GM23248 (cell line): ENCODE measurements at regions not wholly inside any gene's neighbourhood (a gene's known extent, or its start where the extent isn't known, plus 50 kb on each side); places are given as distances from the start of the nearest gene placed in this dataset.

Source experiments
- DNase-seq: peaks from one replicate; pipeline ENCODE4 v3.0.0-alpha.2; 2015
- H2AFZ ChIP-seq: fragments of 200-600 bp; sonication (generic); 2 replicates; pipeline ENCODE4 v1.6.1; 2016; ENCODE audit warnings: antibody characterized with exemption
- H3F3A ChIP-seq: fragments of 200-600 bp; sonication (generic); 2 replicates; pipeline ENCODE4 v1.6.1; 2016; ENCODE audit warnings: mild to moderate bottlenecking, antibody characterized with exemption, mixed run types; ENCODE audit not compliant: insufficient read depth
- H3K27ac ChIP-seq: fragments of 200-600 bp; sonication (generic); 2 replicates; pipeline ENCODE4 v1.5.1; 2016; ENCODE audit warnings: mild to moderate bottlenecking
- H3K27me3 ChIP-seq: fragments of 200-600 bp; sonication (generic); replicated peaks from 2 replicates; pipeline ENCODE4 v1.6.1; 2016; ENCODE audit warnings: mild to moderate bottlenecking; ENCODE audit not compliant: insufficient read depth
- H3K36me3 ChIP-seq: fragments of 200-600 bp; sonication (generic); 2 replicates; pipeline ENCODE4 v1.6.1; 2016; ENCODE audit warnings: low read depth, mild to moderate bottlenecking
- H3K4me1 ChIP-seq: fragments of 200-600 bp; sonication (generic); 2 replicates; pipeline ENCODE4 v1.6.1; 2016; ENCODE audit warnings: mild to moderate bottlenecking; ENCODE audit not compliant: insufficient read depth
- H3K4me2 ChIP-seq: fragments of 200-600 bp; sonication (generic); one replicate; pipeline ENCODE4 v1.6.1; 2016; ENCODE audit warnings: mild to moderate bottlenecking; ENCODE audit not compliant: unreplicated experiment
- H3K4me3 ChIP-seq: fragments of 200-600 bp; sonication (generic); 2 replicates; pipeline ENCODE4 v1.5.1; 2016; ENCODE audit warnings: mild to moderate bottlenecking
- H3K79me2 ChIP-seq: fragments of 200-600 bp; sonication (generic); 2 replicates; pipeline ENCODE4 v1.6.1; 2016; ENCODE audit warnings: mild to moderate bottlenecking; ENCODE audit not compliant: insufficient read depth
- H3K9ac ChIP-seq: fragments of 200-600 bp; sonication (generic); 2 replicates; pipeline ENCODE4 v1.6.1; 2016; ENCODE audit warnings: mild to moderate bottlenecking
- H3K9me2 ChIP-seq: fragments of 200-600 bp; sonication (generic); 2 replicates; pipeline ENCODE4 v1.6.1; 2016; ENCODE audit warnings: mixed run types, mild to moderate bottlenecking, moderate library complexity; ENCODE audit not compliant: insufficient read depth
- H3K9me3 ChIP-seq: fragments of 200-600 bp; sonication (generic); one replicate; pipeline ENCODE4 v1.6.1; 2017; ENCODE audit warnings: low read depth
- H4K20me1 ChIP-seq: fragments of 200-600 bp; sonication (generic); 2 replicates; pipeline ENCODE4 v1.6.0; 2016; ENCODE audit not compliant: insufficient read depth
- EZH2 ChIP-seq: fragments of 200-600 bp; sonication (generic); IDR thresholded peaks from 2 replicates; pipeline ENCODE4 v1.6.1; 2018; ENCODE audit warnings: antibody characterized with exemption, mild to moderate bottlenecking; ENCODE audit not compliant: insufficient read depth, poor library complexity, severe bottlenecking
- EZH2phosphoT487 ChIP-seq: fragments of 200-600 bp; sonication (generic); IDR thresholded peaks from 2 replicates; pipeline ENCODE4 v1.6.1; 2018; ENCODE audit warnings: antibody characterized with exemption, moderate library complexity, mild to moderate bottlenecking, low read depth; ENCODE audit not compliant: insufficient read depth
- WGBS, 2 experiments: methylation state at CpG; one replicate each; pipeline ENCODE4 v1.1.6; 2015 to 2017; ENCODE audit warnings: low lambda C conversion rate in 2 of 2, low coverage in 1 of 2; ENCODE audit errors: missing lambda C conversion rate in 2 of 2; 5-methylcytosine and 5-hydroxymethylcytosine counted together
- in situ Hi-C: fragments of 300-500 bp; cut with MboI; formaldehyde crosslinking; loops from 2 replicates; pipeline ENCODE4 v1.15.0; 2020

DNA sequence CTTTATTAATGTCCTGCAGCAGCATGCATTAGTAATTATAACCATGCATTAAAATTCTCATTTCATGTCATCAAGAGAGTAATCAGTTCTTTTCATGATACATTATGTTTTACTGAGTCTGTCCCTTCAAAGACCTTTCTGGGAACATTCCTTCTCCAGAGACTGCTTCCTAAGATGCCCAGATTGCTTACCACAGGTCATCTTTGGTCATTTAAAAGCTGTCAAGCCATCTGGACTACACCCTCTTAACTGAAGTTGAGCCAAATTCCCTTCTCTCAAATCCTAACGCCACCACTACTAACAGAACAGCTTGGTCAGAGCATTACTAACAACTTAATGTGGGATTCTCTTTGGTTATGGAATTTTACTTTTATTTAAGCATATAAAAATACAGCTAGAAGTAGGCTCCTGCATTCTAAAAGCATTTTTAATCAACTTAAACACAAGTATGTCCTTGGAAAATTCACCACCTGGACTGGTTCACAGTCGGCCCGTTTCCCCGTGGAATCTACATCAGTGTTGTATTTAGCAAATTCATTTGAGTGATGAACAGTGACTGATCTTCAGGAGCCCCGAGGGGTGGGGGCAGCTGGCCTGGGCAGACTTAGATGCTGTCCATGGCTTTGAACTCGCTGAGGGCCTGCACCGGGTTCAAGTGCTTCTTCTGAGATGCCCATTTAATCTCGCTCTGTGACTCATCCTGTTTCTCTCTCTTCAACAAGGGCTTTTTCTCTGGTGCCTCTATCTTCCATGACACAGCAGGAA is 92.8 kb upstream of the CCDC112 start:
- Histone ChIP-seq H3K9me2 (no peaks in the 10 kb centered on the region), H3K4me1 (peaks cover 11% of the 10 kb centered on the region), H3K4me2 (no peak overlapping the region), H3K4me3 (no peak overlapping the region), H3K9me3 (no peaks in the 10 kb centered on the region), H2AFZ (no peak overlapping the region), H3K36me3 (no peaks in the 10 kb centered on the region), H4K20me1 (no peaks in the 10 kb centered on the region), H3F3A (no peaks in the 10 kb centered on the region), H3K9ac (no peak overlapping the region), H3K27me3 (no peaks in the 10 kb centered on the region), H3K79me2 (no peaks in the 10 kb centered on the region), H3K27ac (no peak overlapping the region)
- in situ Hi-C loops, result no loop called here
- no peak for TF ChIP-seq EZH2phosphoT487
- TF ChIP-seq EZH2, result no peak
- WGBS, 2 experiments, result 77 to 79% methylated on average over 8 of the region's 8 CpGs
- peak; percentile 36 for DNase-seq

DNA sequence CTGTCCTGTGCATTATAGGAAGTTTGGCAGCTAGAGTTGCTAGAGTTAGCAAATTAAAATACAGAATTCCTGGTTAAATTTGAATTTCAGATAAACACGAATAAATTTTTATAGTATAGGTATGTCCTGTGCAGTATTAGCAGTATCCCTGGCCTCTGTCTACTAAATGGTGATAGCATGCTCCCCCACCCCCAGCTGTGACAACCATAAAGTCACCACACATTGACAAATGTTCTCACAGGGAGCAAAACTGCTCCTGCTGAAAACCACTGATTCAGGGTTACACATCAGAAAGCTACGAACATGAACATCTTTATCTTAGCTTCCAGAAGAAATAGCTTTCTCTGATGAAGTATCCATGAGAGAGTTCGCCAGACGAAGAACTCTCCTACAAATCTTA is 91.8 kb upstream of the CCDC112 start:
- Histone ChIP-seq H4K20me1 (no peaks in the 10 kb centered on the region), H3K36me3 (no peaks in the 10 kb centered on the region), H3K27me3 (no peaks in the 10 kb centered on the region), H3K4me1 (peaks cover 10% of the 10 kb centered on the region), H3K27ac (no peak overlapping the region), H3K9me3 (no peaks in the 10 kb centered on the region), H3K9ac (no peak overlapping the region), H3K79me2 (no peaks in the 10 kb centered on the region), H3K9me2 (no peaks in the 10 kb centered on the region), H3K4me3 (no peak overlapping the region), H3K4me2 (no peak overlapping the region), H3F3A (no peaks in the 10 kb centered on the region), H2AFZ (no peak overlapping the region)
- in situ Hi-C loops, result no loop called here
- DNase-seq, result no peak
- WGBS, 2 experiments, result 78% methylated on average over 4 of the region's 4 CpGs
- no peak for TF ChIP-seq EZH2phosphoT487
- TF ChIP-seq EZH2, result no peak

GRCh38 chr5:115387816-115388215 is 91.4 kb upstream of the CCDC112 start:
- no peaks in the 10 kb centered on the region for H3K9me3 ChIP-seq
- no peaks in the 10 kb centered on the region for H3K27me3 ChIP-seq
- H3K27ac ChIP-seq, result no peak overlapping the region
- H3F3A ChIP-seq, result no peaks in the 10 kb centered on the region
- H3K4me2 ChIP-seq, result no peak overlapping the region
- H3K79me2 ChIP-seq, result no peaks in the 10 kb centered on the region
- no peak for DNase-seq
- H2AFZ ChIP-seq, result no peak overlapping the region
- no peak overlapping the region for H3K4me3 ChIP-seq
- TF ChIP-seq EZH2, result no peak
- no peak for TF ChIP-seq EZH2phosphoT487
- no peaks in the 10 kb centered on the region for H3K36me3 ChIP-seq
- H3K9me2 ChIP-seq, result no peaks in the 10 kb centered on the region
- peaks cover 6% of the 10 kb centered on the region for H3K4me1 ChIP-seq
- no peaks in the 10 kb centered on the region for H4K20me1 ChIP-seq
- 98% methylated on average over 2 of the region's 2 CpGs for WGBS, 2 experiments
- H3K9ac ChIP-seq, result no peak overlapping the region
- in situ Hi-C loops, result no loop called here

DNA sequence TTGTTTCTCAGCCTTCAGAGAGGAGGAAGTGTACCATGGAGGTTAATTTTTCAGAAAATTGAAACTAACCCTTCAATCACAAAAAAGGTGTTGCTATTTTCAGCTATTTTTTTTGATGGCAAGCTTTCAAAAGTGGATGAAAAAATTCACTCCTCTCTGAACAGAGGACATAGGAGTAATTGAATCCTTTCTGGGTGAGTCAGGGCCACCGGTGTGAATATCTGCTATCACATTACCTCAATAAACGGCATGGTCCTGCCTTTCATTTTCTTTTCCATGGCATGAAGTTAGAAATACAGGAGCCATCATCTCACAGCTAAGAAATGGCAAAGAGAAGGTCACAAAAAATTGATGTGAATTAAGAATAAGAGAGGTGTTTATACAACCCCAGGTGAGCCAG is 90.2 kb upstream of the CCDC112 start:
- H3K79me2 ChIP-seq, result no peaks in the 10 kb centered on the region
- no peak overlapping the region for H3K9ac ChIP-seq
- no peak overlapping the region for H3K4me2 ChIP-seq
- no peaks in the 10 kb centered on the region for H3K36me3 ChIP-seq
- in situ Hi-C loops, result no loop called here
- H3K9me3 ChIP-seq, result no peaks in the 10 kb centered on the region
- no peaks in the 10 kb centered on the region for H4K20me1 ChIP-seq
- H3F3A ChIP-seq, result 0 out of 2 replicates have a peak, but pooled peaks cover 4% of the 10 kb centered on the region
- WGBS, 2 experiments, result 90 to 97% methylated on average over 2 of the region's 2 CpGs
- DNase-seq, result no peak
- H3K4me1 ChIP-seq, result peaks cover 3% of the 10 kb centered on the region
- TF ChIP-seq EZH2, result no peak
- no peak overlapping the region for H3K27ac ChIP-seq
- no peak overlapping the region for H2AFZ ChIP-seq
- H3K27me3 ChIP-seq, result no peaks in the 10 kb centered on the region
- no peak overlapping the region for H3K4me3 ChIP-seq
- no peaks in the 10 kb centered on the region for H3K9me2 ChIP-seq
